Mesothelial cell of epicardium (in vitro differentiated cells): ENCODE measurements at regions not wholly inside any gene's neighbourhood (a gene's known extent, or its start where the extent isn't known, plus 50 kb on each side); places are given as distances from the start of the nearest gene placed in this dataset.

Experiments
- DNase-seq, 2 experiments: peaks; one replicate each; pipeline ENCODE4 v3.0.0; 2021; ENCODE audit warnings: low spot score in 2 of 2; ENCODE audit not compliant: unreplicated experiment in 2 of 2
- H3K27ac Mint-ChIP-seq: 2 replicates; pipeline ENCODE4 v1.8.0; 2021; ENCODE audit warnings: mixed read lengths
- H3K27me3 Mint-ChIP-seq: 2 replicates; pipeline ENCODE4 v1.8.0; 2021; ENCODE audit warnings: low read depth, mixed read lengths
- H3K36me3 Mint-ChIP-seq: 2 replicates; pipeline ENCODE4 v1.8.0; 2021; ENCODE audit warnings: mixed read lengths
- H3K4me1 Mint-ChIP-seq: 2 replicates; pipeline ENCODE4 v1.8.0; 2021; ENCODE audit warnings: mixed read lengths
- H3K4me3 Mint-ChIP-seq: 2 replicates; pipeline ENCODE4 v1.8.0; 2021; ENCODE audit warnings: mild to moderate bottlenecking, moderate library complexity, mixed read lengths
- H3K9me3 Mint-ChIP-seq: 2 replicates; pipeline ENCODE4 v1.8.0; 2021; ENCODE audit warnings: mixed read lengths
- CTCF ChIP-seq: fragments of 200-600 bp; sonication (generic); IDR thresholded peaks from one replicate; pipeline ENCODE4 v1.5.0; 2021; ENCODE audit warnings: antibody characterized with exemption; ENCODE audit not compliant: unreplicated experiment

- DNase-seq: no peak
- Mint-ChIP-seq H3K27ac (no peak overlapping the region), H3K9me3 (no peaks in the 10 kb centered on the region), H3K4me3 (no peak overlapping the region), H3K4me1 (no peaks in the 10 kb centered on the region), H3K36me3 (no peaks in the 10 kb centered on the region), H3K27me3 (no peaks in the 10 kb centered on the region)
- TF ChIP-seq CTCF: no peak
Measured at GRCh38 chr4:12211636-12212035, 782.9 kb upstream of the HS3ST1 start.

DNA sequence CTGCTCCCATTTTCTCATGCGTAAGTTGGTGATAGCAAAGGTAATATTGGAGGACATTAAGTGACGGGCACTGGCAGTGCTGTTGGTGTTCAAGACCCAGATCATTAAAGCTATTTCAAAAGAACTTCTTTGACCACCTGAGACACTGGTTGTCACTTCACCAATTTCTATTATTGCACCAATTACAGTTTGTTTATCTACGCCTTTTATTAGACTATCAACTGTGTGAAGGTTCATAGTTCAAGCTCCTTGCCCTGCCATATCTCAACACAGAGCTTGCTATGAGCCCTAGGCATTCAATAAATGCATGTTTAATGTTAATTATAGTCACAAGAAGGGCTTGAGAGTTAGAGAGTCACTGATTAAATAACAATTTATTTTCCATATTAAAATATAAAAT lies 778.7 kb upstream of the HS3ST1 start:
- DNase-seq: no peak
- no peaks in the 10 kb centered on the region for H3K27me3 Mint-ChIP-seq
- H3K9me3 Mint-ChIP-seq: no peaks in the 10 kb centered on the region
- H3K27ac Mint-ChIP-seq: no peak overlapping the region
- H3K4me3 Mint-ChIP-seq: no peak overlapping the region
- no peaks in the 10 kb centered on the region for H3K36me3 Mint-ChIP-seq
- no peaks in the 10 kb centered on the region for H3K4me1 Mint-ChIP-seq
- no peak for TF ChIP-seq CTCF

DNA sequence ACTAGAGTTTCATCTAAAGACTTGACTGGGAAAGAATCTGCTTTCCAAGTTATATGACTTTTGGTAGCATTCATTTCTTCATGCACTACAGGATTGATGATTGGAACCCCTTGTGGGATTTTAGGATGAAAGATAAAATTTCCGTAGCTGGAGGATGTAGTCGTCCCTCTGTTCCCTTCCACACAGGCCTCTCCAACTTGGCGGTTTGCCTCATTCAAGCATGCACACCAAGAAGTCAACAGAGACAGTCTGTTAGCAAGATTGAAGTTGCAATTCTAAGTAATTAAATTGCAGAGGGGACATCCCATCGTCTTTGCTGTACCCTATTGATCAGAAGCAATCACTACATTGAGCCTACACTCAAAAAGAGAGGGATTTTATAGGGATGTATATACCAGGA lies 777.4 kb upstream of the HS3ST1 start:
- Mint-ChIP-seq H3K36me3 (no peaks in the 10 kb centered on the region), H3K27me3 (no peaks in the 10 kb centered on the region), H3K27ac (no peak overlapping the region), H3K9me3 (no peaks in the 10 kb centered on the region), H3K4me1 (no peaks in the 10 kb centered on the region), H3K4me3 (no peak overlapping the region)
- TF ChIP-seq CTCF: no peak
- no peak for DNase-seq

GRCh38 chr4:12203945-12204344 lies 775.3 kb upstream of the HS3ST1 start:
- Mint-ChIP-seq H3K27me3 (no peaks in the 10 kb centered on the region), H3K4me1 (no peaks in the 10 kb centered on the region), H3K4me3 (no peak overlapping the region), H3K9me3 (no peaks in the 10 kb centered on the region), H3K27ac (no peak overlapping the region), H3K36me3 (no peaks in the 10 kb centered on the region)
- no peak for TF ChIP-seq CTCF
- DNase-seq: no peak

DNA sequence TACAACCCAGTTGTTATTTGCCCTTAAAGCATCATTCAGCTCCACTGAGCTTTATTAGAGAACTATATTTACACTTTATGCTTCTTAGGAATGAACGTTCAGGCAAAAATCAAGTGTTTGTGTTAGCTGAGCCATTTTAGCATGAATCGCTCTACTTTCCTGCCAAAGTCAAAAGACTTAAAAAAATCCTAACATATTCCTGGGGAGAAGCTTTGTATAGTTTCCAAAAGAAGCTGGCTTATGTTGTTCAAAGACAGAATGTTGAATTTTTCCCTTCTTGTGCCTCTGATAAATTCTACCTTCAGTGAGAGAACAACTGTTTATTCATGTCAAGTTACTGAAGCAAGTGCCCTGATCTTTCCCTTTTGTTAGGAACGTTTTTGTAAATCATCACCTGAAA lies 771.5 kb upstream of the HS3ST1 start:
- Mint-ChIP-seq H3K4me3 (no peak overlapping the region), H3K27ac (no peak overlapping the region), H3K36me3 (no peaks in the 10 kb centered on the region), H3K27me3 (no peaks in the 10 kb centered on the region), H3K4me1 (no peaks in the 10 kb centered on the region), H3K9me3 (no peaks in the 10 kb centered on the region)
- no peak for DNase-seq
- no peak for TF ChIP-seq CTCF

DNA sequence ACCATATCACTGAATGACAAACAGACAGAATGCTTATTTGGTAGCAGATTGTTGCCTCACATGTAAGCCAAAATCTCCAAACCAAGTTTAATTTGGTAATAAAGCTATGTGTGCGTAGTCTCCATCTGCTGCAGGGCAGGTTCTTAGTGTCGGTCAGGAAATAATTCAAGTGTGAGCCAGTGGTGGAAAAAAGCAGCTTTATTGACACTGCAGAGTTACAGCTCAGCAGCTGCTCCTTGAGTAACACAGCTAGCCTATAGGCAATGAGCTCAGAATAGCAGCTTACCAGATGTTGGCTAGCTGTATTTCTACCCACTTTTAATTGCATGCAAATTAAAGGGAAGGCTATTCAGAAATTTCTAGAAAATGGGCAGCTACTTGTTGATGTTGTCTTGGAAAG lies 757.8 kb upstream of the HS3ST1 start:
- no peak overlapping the region for H3K27ac Mint-ChIP-seq
- H3K9me3 Mint-ChIP-seq: no peaks in the 10 kb centered on the region
- peaks cover 1% of the 10 kb centered on the region for H3K27me3 Mint-ChIP-seq
- no peak overlapping the region for H3K4me3 Mint-ChIP-seq
- no peak for DNase-seq
- no peak for TF ChIP-seq CTCF
- no peaks in the 10 kb centered on the region for H3K36me3 Mint-ChIP-seq
- H3K4me1 Mint-ChIP-seq: no peaks in the 10 kb centered on the region
